Keratinocyte (primary cell): ENCODE measurements at regions not wholly inside any gene's neighbourhood (a gene's known extent, or its start where the extent isn't known, plus 50 kb on each side); places are given as distances from the start of the nearest gene placed in this dataset.

Experiments used
- EZH2 ChIP-seq: IDR thresholded peaks from one replicate; pipeline ENCODE4 v1.6.1; 2012; ENCODE audit warnings: inconsistent platforms, mild to moderate bottlenecking, low read length, moderate library complexity
- TF ChIP-seq, protein P1 (sequence below), 3 experiments: IDR thresholded peaks in 1 of 3; conservative IDR thresholded peaks in 1 of 3; optimal IDR thresholded peaks in 1 of 3; 2 replicates in 2 of 3; 3 replicates in 1 of 3; pipeline versions ENCODE3 to v1.5.1; 2011; ENCODE audit warnings: low read length in 3 of 3, mild to moderate bottlenecking in 3 of 3, moderate library complexity in 2 of 3, control low read depth in 1 of 3, inconsistent platforms in 1 of 3; ENCODE audit not compliant: insufficient read depth in 2 of 3; ENCODE audit errors: extremely low read depth in 1 of 3

DNA sequence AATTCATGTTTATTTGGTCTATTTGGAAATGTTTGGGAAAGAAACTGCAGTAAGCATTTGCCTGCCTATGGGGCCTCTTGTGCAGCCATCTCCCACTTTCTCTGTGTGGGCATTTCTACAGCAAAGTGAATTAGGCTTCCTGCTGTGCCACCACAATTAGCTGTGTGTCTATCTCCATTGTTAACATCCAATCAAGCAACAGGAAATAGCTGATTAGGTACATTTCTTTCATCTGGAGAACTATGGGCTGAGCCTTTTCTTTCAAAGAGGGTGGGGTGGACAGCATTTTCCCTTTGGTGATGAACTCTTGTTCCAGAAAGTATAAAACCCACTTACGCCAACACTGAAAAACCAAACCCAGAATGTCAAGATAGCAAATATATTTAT is 640.0 kb downstream of the ACTR3B start:
- TF ChIP-seq, protein P1, sequence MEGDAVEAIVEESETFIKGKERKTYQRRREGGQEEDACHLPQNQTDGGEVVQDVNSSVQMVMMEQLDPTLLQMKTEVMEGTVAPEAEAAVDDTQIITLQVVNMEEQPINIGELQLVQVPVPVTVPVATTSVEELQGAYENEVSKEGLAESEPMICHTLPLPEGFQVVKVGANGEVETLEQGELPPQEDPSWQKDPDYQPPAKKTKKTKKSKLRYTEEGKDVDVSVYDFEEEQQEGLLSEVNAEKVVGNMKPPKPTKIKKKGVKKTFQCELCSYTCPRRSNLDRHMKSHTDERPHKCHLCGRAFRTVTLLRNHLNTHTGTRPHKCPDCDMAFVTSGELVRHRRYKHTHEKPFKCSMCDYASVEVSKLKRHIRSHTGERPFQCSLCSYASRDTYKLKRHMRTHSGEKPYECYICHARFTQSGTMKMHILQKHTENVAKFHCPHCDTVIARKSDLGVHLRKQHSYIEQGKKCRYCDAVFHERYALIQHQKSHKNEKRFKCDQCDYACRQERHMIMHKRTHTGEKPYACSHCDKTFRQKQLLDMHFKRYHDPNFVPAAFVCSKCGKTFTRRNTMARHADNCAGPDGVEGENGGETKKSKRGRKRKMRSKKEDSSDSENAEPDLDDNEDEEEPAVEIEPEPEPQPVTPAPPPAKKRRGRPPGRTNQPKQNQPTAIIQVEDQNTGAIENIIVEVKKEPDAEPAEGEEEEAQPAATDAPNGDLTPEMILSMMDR (optimal IDR thresholded peaks at IDR 0.05 in 1 of 3, IDR thresholded peaks at IDR 0.05 in 1 of 3, conservative IDR thresholded peaks at IDR 0.05 in 1 of 3; ENCODE audit: extremely low read depth in 1 of 3, insufficient read depth in 2 of 3, low read length in 3 of 3), result no peak
- TF ChIP-seq EZH2, result no peak
